HEK293 (cell line): ENCODE measurements at regions not wholly inside any gene's neighbourhood (a gene's known extent, or its start where the extent isn't known, plus 50 kb on each side); places are given as distances from the start of the nearest gene placed in this dataset.

Experiments used
- BCL11A ChIP-seq: fragments of 450-650 bp; formaldehyde crosslinking; IDR thresholded peaks from 2 replicates; pipeline ENCODE4 v1.5.1; 2016; ENCODE audit warnings: low read depth, missing biosample characterization, missing genetic modification characterization
- IKZF3 ChIP-seq: fragments of 450-650 bp; IDR thresholded peaks from 2 replicates; pipeline ENCODE4 v1.5.0; 2018; ENCODE audit warnings: missing biosample characterization, mild to moderate bottlenecking, missing genetic modification characterization, moderate library complexity
- ZNF114 ChIP-seq: fragments of 450-650 bp; formaldehyde crosslinking; IDR thresholded peaks from 2 replicates; pipeline ENCODE4 v1.5.0; 2017; ENCODE audit warnings: missing biosample characterization, missing genetic modification characterization
- ZNF223 ChIP-seq: fragments of 450-650 bp; formaldehyde crosslinking; IDR thresholded peaks from 2 replicates; pipeline ENCODE4 v1.5.1; 2016; ENCODE audit warnings: missing biosample characterization, missing genetic modification characterization
- ZNF366 ChIP-seq: fragments of 450-650 bp; formaldehyde crosslinking; conservative IDR thresholded peaks from 2 replicates; pipeline ENCODE4 v1.5.1; 2016; ENCODE audit warnings: missing biosample characterization, missing genetic modification characterization
- ZNF660 ChIP-seq: fragments of 450-650 bp; IDR thresholded peaks from 2 replicates; pipeline ENCODE4 v1.5.1; 2018; ENCODE audit warnings: missing biosample characterization, mild to moderate bottlenecking, missing genetic modification characterization
- TF ChIP-seq, protein P1 (sequence below): fragments of 450-650 bp; formaldehyde crosslinking; conservative IDR thresholded peaks from 2 replicates; pipeline ENCODE4 v1.5.1; 2016; ENCODE audit warnings: low read depth, missing biosample characterization, missing genetic modification characterization
- TF ChIP-seq, protein P2 (sequence below): IDR thresholded peaks from 2 replicates; pipeline ENCODE4 v1.6.1; 2011; ENCODE audit warnings: mild to moderate bottlenecking, low read depth, low read length, borderline replicate concordance
- TF ChIP-seq, protein P3 (sequence below): fragments of 450-650 bp; formaldehyde crosslinking; IDR thresholded peaks from 2 replicates; pipeline ENCODE4 v1.5.1; 2016; ENCODE audit warnings: missing biosample characterization, missing genetic modification characterization
- TF ChIP-seq, protein P4 (sequence below): fragments of 450-650 bp; formaldehyde crosslinking; IDR thresholded peaks from 2 replicates; pipeline ENCODE4 v1.5.1; 2016; ENCODE audit warnings: missing biosample characterization, missing genetic modification characterization
- TF ChIP-seq, protein P5 (sequence below): sonication (generic); formaldehyde crosslinking; IDR thresholded peaks from 2 replicates; pipeline ENCODE4 v1.8.1; 2022; ENCODE audit warnings: mild to moderate bottlenecking, moderate library complexity, missing genetic modification reagents

DNA sequence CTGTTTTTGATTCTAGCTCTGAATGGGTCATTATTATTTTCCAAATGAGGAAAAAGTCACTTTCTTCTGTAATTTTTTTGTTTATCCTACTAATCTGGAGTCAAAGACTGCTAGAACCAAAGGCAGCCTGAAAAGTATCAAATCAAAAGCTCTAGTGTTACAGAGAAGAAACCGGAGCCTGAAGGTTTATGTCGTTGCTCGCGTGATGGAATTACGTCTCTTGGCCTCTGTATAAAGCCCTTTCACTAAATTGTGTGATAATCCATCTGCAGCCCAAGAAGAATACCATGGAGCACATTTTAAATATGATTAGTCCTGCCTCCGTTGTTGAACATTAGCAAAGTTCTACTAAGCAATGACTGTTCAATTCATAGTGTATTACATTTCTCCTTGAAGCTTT lies 738.6 kb downstream of the C6orf118 start:
- TF ChIP-seq, protein P1, sequence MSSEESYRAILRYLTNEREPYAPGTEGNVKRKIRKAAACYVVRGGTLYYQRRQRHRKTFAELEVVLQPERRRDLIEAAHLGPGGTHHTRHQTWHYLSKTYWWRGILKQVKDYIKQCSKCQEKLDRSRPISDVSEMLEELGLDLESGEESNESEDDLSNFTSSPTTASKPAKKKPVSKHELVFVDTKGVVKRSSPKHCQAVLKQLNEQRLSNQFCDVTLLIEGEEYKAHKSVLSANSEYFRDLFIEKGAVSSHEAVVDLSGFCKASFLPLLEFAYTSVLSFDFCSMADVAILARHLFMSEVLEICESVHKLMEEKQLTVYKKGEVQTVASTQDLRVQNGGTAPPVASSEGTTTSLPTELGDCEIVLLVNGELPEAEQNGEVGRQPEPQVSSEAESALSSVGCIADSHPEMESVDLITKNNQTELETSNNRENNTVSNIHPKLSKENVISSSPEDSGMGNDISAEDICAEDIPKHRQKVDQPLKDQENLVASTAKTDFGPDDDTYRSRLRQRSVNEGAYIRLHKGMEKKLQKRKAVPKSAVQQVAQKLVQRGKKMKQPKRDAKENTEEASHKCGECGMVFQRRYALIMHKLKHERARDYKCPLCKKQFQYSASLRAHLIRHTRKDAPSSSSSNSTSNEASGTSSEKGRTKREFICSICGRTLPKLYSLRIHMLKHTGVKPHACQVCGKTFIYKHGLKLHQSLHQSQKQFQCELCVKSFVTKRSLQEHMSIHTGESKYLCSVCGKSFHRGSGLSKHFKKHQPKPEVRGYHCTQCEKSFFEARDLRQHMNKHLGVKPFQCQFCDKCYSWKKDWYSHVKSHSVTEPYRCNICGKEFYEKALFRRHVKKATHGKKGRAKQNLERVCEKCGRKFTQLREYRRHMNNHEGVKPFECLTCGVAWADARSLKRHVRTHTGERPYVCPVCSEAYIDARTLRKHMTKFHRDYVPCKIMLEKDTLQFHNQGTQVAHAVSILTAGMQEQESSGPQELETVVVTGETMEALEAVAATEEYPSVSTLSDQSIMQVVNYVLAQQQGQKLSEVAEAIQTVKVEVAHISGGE (tag by site-specific recombination), result no peak
- TF ChIP-seq, protein P2, sequence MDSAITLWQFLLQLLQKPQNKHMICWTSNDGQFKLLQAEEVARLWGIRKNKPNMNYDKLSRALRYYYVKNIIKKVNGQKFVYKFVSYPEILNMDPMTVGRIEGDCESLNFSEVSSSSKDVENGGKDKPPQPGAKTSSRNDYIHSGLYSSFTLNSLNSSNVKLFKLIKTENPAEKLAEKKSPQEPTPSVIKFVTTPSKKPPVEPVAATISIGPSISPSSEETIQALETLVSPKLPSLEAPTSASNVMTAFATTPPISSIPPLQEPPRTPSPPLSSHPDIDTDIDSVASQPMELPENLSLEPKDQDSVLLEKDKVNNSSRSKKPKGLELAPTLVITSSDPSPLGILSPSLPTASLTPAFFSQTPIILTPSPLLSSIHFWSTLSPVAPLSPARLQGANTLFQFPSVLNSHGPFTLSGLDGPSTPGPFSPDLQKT, result no peak
- no peak for TF ChIP-seq ZNF114 (tag by site-specific recombination)
- TF ChIP-seq, protein P3, sequence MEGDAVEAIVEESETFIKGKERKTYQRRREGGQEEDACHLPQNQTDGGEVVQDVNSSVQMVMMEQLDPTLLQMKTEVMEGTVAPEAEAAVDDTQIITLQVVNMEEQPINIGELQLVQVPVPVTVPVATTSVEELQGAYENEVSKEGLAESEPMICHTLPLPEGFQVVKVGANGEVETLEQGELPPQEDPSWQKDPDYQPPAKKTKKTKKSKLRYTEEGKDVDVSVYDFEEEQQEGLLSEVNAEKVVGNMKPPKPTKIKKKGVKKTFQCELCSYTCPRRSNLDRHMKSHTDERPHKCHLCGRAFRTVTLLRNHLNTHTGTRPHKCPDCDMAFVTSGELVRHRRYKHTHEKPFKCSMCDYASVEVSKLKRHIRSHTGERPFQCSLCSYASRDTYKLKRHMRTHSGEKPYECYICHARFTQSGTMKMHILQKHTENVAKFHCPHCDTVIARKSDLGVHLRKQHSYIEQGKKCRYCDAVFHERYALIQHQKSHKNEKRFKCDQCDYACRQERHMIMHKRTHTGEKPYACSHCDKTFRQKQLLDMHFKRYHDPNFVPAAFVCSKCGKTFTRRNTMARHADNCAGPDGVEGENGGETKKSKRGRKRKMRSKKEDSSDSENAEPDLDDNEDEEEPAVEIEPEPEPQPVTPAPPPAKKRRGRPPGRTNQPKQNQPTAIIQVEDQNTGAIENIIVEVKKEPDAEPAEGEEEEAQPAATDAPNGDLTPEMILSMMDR (tag by site-specific recombination), result no peak
- no peak for TF ChIP-seq IKZF3 (tag by site-specific recombination)
- TF ChIP-seq ZNF660 (tag by site-specific recombination), result no peak
- no peak for TF ChIP-seq ZNF366 (tag by site-specific recombination)
- TF ChIP-seq, protein P4, sequence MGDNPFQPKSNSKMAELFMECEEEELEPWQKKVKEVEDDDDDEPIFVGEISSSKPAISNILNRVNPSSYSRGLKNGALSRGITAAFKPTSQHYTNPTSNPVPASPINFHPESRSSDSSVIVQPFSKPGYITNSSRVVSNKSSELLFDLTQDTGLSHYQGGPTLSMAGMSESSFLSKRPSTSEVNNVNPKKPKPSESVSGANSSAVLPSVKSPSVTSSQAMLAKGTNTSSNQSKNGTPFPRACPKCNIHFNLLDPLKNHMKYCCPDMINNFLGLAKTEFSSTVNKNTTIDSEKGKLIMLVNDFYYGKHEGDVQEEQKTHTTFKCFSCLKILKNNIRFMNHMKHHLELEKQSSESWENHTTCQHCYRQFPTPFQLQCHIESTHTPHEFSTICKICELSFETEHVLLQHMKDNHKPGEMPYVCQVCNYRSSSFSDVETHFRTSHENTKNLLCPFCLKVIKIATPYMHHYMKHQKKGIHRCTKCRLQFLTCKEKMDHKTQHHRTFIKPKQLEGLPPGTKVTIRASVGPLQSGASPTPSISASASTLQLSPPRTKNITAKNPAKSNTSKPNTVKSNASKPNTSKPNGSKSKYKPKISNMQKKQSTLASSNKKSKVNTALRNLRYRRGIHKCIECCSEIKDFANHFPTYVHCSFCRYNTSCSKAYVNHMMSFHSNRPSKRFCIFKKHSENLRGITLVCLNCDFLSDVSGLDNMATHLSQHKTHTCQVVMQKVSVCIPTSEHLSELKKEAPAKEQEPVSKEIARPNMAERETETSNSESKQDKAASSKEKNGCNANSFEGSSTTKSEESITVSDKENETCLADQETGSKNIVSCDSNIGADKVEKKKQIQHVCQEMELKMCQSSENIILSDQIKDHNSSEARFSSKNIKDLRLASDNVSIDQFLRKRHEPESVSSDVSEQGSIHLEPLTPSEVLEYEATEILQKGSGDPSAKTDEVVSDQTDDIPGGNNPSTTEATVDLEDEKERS (tag by site-specific recombination), result no peak
- TF ChIP-seq, protein P5, sequence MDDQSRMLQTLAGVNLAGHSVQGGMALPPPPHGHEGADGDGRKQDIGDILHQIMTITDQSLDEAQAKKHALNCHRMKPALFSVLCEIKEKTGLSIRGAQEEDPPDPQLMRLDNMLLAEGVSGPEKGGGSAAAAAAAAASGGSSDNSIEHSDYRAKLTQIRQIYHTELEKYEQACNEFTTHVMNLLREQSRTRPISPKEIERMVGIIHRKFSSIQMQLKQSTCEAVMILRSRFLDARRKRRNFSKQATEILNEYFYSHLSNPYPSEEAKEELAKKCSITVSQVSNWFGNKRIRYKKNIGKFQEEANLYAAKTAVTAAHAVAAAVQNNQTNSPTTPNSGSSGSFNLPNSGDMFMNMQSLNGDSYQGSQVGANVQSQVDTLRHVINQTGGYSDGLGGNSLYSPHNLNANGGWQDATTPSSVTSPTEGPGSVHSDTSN (CRISPR knock-in tag), result no peak
- TF ChIP-seq ZNF223 (tag by site-specific recombination), result no peak
- no peak for TF ChIP-seq BCL11A (tag by site-specific recombination)
